ENCODE measurements at regions not wholly inside any gene's neighbourhood (a gene's known extent, or its start where the extent isn't known, plus 50 kb on each side); places are given as distances from the start of the nearest gene placed in this dataset.

DNA sequence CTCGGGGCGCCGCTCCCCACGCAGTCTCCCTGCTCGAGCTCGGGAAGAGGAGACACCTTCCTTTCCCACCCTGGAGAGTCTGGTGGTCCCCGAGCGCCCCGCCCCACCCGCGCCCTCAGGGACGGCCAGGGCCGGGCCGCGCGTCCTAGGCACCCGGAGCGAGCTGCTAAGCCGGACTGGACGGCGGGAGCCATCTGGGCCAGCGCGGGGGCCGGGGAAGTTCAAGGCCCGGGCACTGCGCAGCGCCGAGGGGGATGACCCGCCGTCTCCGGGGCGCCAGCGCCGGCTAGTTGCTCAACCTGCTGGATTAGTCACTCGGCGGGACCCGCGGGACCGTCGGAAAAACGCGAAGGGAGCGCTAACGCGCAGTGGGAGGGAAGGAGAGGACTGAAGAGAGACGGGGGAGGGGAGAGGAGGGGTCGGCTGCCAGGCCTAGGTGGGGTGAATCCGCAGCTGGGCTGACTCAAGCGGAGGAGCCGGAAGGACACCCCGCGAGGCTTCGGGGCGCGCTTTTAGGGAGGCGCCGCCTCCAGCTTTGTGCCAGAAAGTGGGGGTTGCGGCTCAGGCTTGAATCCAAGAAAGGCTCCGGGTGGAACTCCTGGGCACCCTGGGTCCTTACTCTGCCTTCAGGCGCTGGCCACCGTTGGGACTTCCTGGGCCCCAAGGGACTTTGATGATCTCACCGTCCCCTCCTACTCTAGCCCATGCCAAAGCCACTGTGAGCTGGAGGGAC lies 75.7 kb upstream of the FOXP4 start (continued):
- TF ChIP-seq CTCF (IDR thresholded peaks at IDR 0.05) (no peak), GABPA (IDR thresholded peaks at IDR 0.05; ENCODE audit: low read depth) (no peak), SIN3A (IDR thresholded peaks at IDR 0.05; ENCODE audit: borderline replicate concordance, low read depth, low read length) (no peak)

DNA sequence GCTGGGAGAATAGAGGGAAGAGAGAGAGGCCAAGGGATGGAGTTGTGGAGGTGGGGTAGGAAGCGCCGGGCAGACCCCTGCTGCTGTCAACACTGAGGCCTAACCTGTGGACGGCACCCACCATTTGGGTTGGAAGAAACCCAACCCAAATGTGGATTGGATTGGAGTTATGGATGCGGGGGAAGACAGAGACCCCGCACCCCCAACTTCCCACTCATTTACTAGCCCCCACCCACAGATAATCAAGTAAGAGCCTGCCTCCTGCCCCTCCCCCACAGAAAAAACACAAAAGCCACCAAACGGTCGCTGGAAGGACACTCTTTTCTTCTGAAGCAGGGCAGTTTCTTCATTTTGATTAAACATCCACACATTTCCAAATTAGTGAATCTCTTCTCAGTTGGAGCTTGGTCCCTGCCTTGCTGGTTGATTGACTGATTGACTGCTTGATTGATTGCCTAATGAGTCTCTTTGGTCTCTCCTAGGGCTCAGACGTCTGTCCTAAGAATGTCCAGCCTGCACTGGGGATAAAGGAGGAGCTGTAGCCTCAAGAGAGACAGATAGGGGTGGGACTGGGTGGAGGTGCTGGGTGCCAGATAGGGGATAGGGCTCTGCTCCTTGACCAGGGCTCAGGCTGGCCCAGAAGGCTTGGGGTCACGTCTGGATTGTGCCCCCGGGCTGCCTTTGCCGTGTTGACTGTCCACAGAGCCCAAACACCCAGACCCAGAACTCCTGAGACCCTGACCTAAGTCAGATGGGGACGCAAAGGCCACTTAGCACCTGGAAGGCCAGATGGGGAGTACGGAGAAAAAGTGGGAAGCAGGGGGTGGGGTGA lies 74.9 kb upstream of the FOXP4 start:
- no peaks in the 10 kb centered on the region for H3K9me3 ChIP-seq
- POLR2A ChIA-PET: interaction anchor here (0.6 kb wide), 1 partner anchor 317 kb away, joined by 3 read pairs; no protein-coding TSS in a partner anchor
- no peaks in the 10 kb centered on the region for H3F3A ChIP-seq (replicated peaks; ENCODE audit: insufficient read depth)
- H2AFZ ChIP-seq (ENCODE audit: low read depth): no peak overlapping the region
- no peak for DNase-seq
- no peaks in the 10 kb centered on the region for H3K9me2 ChIP-seq
- H4K20me1 ChIP-seq (ENCODE audit: insufficient read depth): no peaks in the 10 kb centered on the region
- no peaks in the 10 kb centered on the region for H3K27me3 ChIP-seq (ENCODE audit: insufficient read depth)
- no peak overlapping the region for H3K4me3 ChIP-seq (ENCODE audit: low read depth in 2 of 2, low read length in 1 of 2)
- CTCF ChIA-PET: interaction anchor here (0.9 to 1.1 kb wide), 4 partner anchors 120 to 212 kb away, joined by 3 to 4 read pairs (median 4); no protein-coding TSS in a partner anchor
- H3K36me3 ChIP-seq (replicated peaks in 1 of 2; ENCODE audit: control insufficient read depth in 1 of 2, insufficient read depth in 2 of 2, low read length in 1 of 2): no peaks in the 10 kb centered on the region
- no peak overlapping the region for H3K9ac ChIP-seq
- no peak overlapping the region for H3K4me2 ChIP-seq
- TF ChIP-seq POLR2AphosphoS5 (IDR thresholded peaks at IDR 0.05; ENCODE audit: low read depth, low read length) (no peak), RAD21 (IDR thresholded peaks at IDR 0.05; ENCODE audit: low read length) (no peak), ELF1 (IDR thresholded peaks at IDR 0.05) (no peak), JUND (IDR thresholded peaks at IDR 0.05) (no peak), GATA2 (CRISPR knock-in tag; IDR thresholded peaks at IDR 0.05) (no peak), EZH2phosphoT487 (IDR thresholded peaks at IDR 0.05; ENCODE audit: borderline replicate concordance, low read depth) (no peak), YY1 (IDR thresholded peaks at IDR 0.05; ENCODE audit: low read depth) (no peak), TAF1 (IDR thresholded peaks at IDR 0.05; ENCODE audit: borderline replicate concordance, low read depth, low read length) (no peak), FOSL2 (IDR thresholded peaks at IDR 0.05; ENCODE audit: borderline replicate concordance, low read depth) (no peak)
- TF ChIP-seq, protein P1, sequence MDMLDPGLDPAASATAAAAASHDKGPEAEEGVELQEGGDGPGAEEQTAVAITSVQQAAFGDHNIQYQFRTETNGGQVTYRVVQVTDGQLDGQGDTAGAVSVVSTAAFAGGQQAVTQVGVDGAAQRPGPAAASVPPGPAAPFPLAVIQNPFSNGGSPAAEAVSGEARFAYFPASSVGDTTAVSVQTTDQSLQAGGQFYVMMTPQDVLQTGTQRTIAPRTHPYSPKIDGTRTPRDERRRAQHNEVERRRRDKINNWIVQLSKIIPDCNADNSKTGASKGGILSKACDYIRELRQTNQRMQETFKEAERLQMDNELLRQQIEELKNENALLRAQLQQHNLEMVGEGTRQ (IDR thresholded peaks at IDR 0.05; ENCODE audit: borderline replicate concordance, low read depth, low read length): no peak
- TF ChIP-seq, protein P2, sequence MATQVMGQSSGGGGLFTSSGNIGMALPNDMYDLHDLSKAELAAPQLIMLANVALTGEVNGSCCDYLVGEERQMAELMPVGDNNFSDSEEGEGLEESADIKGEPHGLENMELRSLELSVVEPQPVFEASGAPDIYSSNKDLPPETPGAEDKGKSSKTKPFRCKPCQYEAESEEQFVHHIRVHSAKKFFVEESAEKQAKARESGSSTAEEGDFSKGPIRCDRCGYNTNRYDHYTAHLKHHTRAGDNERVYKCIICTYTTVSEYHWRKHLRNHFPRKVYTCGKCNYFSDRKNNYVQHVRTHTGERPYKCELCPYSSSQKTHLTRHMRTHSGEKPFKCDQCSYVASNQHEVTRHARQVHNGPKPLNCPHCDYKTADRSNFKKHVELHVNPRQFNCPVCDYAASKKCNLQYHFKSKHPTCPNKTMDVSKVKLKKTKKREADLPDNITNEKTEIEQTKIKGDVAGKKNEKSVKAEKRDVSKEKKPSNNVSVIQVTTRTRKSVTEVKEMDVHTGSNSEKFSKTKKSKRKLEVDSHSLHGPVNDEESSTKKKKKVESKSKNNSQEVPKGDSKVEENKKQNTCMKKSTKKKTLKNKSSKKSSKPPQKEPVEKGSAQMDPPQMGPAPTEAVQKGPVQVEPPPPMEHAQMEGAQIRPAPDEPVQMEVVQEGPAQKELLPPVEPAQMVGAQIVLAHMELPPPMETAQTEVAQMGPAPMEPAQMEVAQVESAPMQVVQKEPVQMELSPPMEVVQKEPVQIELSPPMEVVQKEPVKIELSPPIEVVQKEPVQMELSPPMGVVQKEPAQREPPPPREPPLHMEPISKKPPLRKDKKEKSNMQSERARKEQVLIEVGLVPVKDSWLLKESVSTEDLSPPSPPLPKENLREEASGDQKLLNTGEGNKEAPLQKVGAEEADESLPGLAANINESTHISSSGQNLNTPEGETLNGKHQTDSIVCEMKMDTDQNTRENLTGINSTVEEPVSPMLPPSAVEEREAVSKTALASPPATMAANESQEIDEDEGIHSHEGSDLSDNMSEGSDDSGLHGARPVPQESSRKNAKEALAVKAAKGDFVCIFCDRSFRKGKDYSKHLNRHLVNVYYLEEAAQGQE (IDR thresholded peaks at IDR 0.05; ENCODE audit: low read depth, low read length): no peak
- TF ChIP-seq, protein P3, sequence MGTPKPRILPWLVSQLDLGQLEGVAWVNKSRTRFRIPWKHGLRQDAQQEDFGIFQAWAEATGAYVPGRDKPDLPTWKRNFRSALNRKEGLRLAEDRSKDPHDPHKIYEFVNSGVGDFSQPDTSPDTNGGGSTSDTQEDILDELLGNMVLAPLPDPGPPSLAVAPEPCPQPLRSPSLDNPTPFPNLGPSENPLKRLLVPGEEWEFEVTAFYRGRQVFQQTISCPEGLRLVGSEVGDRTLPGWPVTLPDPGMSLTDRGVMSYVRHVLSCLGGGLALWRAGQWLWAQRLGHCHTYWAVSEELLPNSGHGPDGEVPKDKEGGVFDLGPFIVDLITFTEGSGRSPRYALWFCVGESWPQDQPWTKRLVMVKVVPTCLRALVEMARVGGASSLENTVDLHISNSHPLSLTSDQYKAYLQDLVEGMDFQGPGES (IDR thresholded peaks at IDR 0.05; ENCODE audit: low read depth, low read length): no peak
- H3K4me1 ChIP-seq (ENCODE audit: control insufficient read depth in 1 of 2, insufficient read depth in 2 of 2, low read depth in 1 of 2, low read length in 1 of 2): peaks cover 0 to under 1% of the 10 kb centered on the region in 2 experiments; a peak in 1 of 4 replicates
- no peak overlapping the region for H3K27ac ChIP-seq (ENCODE audit: low read depth in 2 of 2, low read length in 1 of 2)
- no peaks in the 10 kb centered on the region for H3K79me2 ChIP-seq (ENCODE audit: insufficient read depth)
- WGBS (ENCODE audit: low lambda C conversion rate): 89% methylated on average over 13 of the region's 13 CpGs

All from SK-N-SH (cell line).